ENCODE measurements at regions not wholly inside any gene's neighbourhood (a gene's known extent, or its start where the extent isn't known, plus 50 kb on each side); places are given as distances from the start of the nearest gene placed in this dataset.

GRCh38 chr17:28267720-28268609 lies 51.0 kb upstream of the TMEM97 start:
- ATAC-seq (no peak), DNase-seq (ENCODE audit: low read depth, low spot score) (no peak), FAIRE-seq (no peak)
- WGBS (ENCODE audit: insufficient coverage, insufficient replicate concordance, low lambda C conversion rate, missing lambda C conversion rate) = 79% methylated on average over 25 of the region's 25 CpGs
- Histone ChIP-seq H4K20me1 (ENCODE audit: control insufficient read depth, insufficient read depth) (no peaks in the 10 kb centered on the region), H3K4me1 (ENCODE audit: control insufficient read depth, insufficient read depth, low read length) (no peaks in the 10 kb centered on the region), H3K4me2 (ENCODE audit: control insufficient read depth, insufficient read depth) (no peak overlapping the region), H3K79me2 (ENCODE audit: control insufficient read depth, insufficient read depth, low read length) (no peaks in the 10 kb centered on the region), H3K9me3 (replicated peaks; ENCODE audit: control insufficient read depth, insufficient read depth, low read length) (peaks cover 7% of the 10 kb centered on the region; the same call in 2 of the 3 replicates), H3K27ac (ENCODE audit: control insufficient read depth, insufficient read depth) (no peak overlapping the region), H2AFZ (ENCODE audit: control insufficient read depth, low read depth, low read length) (no peak overlapping the region), H3K36me3 (ENCODE audit: control insufficient read depth in 2 of 2, insufficient read depth in 2 of 2, low read length in 1 of 2) (no peaks in the 10 kb centered on the region), H3K9ac (ENCODE audit: control insufficient read depth, insufficient read depth, low read length) (no peak overlapping the region), H3K27me3 (replicated peaks in 1 of 2; ENCODE audit: control insufficient read depth in 2 of 2, insufficient read depth in 2 of 2, low read length in 1 of 2) (no peaks in the 10 kb centered on the region; a peak in 1 of 4 replicates), H3K4me3 (no peak overlapping the region)
- in situ Hi-C loops (cut with MboI) = no loop called here
- no TSS peak for BruUV-seq (replicated peaks)
- intact Hi-C loops (cut with micrococcal nuclease; ENCODE audit: unreplicated experiment) = no loop called here
- ChIA-PET SMC1A (ENCODE audit: uncharacterized antibody, unreplicated experiment) (interaction anchor here (1.0 kb wide), 1 partner anchor 13 kb away, joined by 3 read pairs; no protein-coding TSS in a partner anchor), RAD21 (ENCODE audit: unreplicated experiment) (no interaction called here), POLR2A (no interaction called here), CTCF (no interaction called here)
- no peak for TF ChIP-seq PBX3 (IDR thresholded peaks at IDR 0.05; ENCODE audit: insufficient replicate concordance, low read depth, low read length)
- TF ChIP-seq ZNF384 (IDR thresholded peaks at IDR 0.05; ENCODE audit: borderline replicate concordance, low read depth, low read length) = no peak
- TF ChIP-seq RELB (IDR thresholded peaks at IDR 0.05; ENCODE audit: low read depth) = no peak
- no peak for TF ChIP-seq TCF3 (IDR thresholded peaks at IDR 0.05; ENCODE audit: borderline replicate concordance, insufficient read depth, low read depth, low read length)
- no peak for TF ChIP-seq ATF2 (IDR thresholded peaks at IDR 0.05; ENCODE audit: low read length)
- TF ChIP-seq KAT2A (conservative IDR thresholded peaks at IDR 0.05; ENCODE audit: control insufficient read depth, low read depth, low read length) = no peak
- TF ChIP-seq BMI1 (IDR thresholded peaks at IDR 0.05; ENCODE audit: borderline replicate concordance) = no peak
- TF ChIP-seq STAT3 (IDR thresholded peaks at IDR 0.05; ENCODE audit: low read depth, low read length) = no peak
- TF ChIP-seq ESRRA (IDR thresholded peaks at IDR 0.05; ENCODE audit: low read length) = no peak
- no peak for TF ChIP-seq NFYA (IDR thresholded peaks at IDR 0.05; ENCODE audit: borderline replicate concordance, low read depth, low read length)
- no peak for TF ChIP-seq HCFC1 (IDR thresholded peaks at IDR 0.05; ENCODE audit: low read length)
- TF ChIP-seq EP300 (IDR thresholded peaks at IDR 0.05; ENCODE audit: borderline replicate concordance in 1 of 2, control insufficient read depth in 1 of 2, low read depth in 2 of 2, low read length in 2 of 2) = no peak
- TF ChIP-seq YBX1 (IDR thresholded peaks at IDR 0.05) = no peak
- no peak for TF ChIP-seq FOXK2 (IDR thresholded peaks at IDR 0.05)
- no peak for TF ChIP-seq GATAD2B (conservative IDR thresholded peaks at IDR 0.05; ENCODE audit: low read depth)
- no peak for TF ChIP-seq NR2C1 (IDR thresholded peaks at IDR 0.05)
- TF ChIP-seq SKIL (IDR thresholded peaks at IDR 0.05; ENCODE audit: low read depth, poor library complexity, severe bottlenecking) = no peak
- TF ChIP-seq IKZF1 (conservative IDR thresholded peaks at IDR 0.05) = no peak
